ENCODE measurements at regions not wholly inside any gene's neighbourhood (a gene's known extent, or its start where the extent isn't known, plus 50 kb on each side); places are given as distances from the start of the nearest gene placed in this dataset.

DNA sequence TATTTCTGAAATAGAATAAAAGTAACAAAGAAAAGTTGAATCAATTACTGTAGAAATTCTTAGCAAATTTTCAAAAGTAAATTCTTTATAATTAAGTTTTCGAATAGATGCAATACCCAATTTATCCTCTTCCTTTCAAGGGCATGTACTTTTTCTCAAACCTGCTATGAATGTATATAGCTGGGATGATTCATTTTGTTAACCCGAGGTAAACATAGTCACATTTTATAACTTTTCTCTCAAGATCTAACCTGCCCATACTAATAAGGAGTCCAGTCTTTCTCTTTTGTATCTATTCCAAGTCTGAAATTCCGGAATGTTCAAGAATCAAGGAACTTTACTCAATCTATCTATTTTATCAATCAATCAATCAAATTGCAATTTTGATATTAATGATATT lies 1072.9 kb downstream of the REEP3 start:
- no peak overlapping the region for H3K27ac Mint-ChIP-seq
- no peak for TF ChIP-seq EZH2phosphoT487 (IDR thresholded peaks at IDR 0.05; ENCODE audit: unreplicated experiment)
- TF ChIP-seq, protein P1, sequence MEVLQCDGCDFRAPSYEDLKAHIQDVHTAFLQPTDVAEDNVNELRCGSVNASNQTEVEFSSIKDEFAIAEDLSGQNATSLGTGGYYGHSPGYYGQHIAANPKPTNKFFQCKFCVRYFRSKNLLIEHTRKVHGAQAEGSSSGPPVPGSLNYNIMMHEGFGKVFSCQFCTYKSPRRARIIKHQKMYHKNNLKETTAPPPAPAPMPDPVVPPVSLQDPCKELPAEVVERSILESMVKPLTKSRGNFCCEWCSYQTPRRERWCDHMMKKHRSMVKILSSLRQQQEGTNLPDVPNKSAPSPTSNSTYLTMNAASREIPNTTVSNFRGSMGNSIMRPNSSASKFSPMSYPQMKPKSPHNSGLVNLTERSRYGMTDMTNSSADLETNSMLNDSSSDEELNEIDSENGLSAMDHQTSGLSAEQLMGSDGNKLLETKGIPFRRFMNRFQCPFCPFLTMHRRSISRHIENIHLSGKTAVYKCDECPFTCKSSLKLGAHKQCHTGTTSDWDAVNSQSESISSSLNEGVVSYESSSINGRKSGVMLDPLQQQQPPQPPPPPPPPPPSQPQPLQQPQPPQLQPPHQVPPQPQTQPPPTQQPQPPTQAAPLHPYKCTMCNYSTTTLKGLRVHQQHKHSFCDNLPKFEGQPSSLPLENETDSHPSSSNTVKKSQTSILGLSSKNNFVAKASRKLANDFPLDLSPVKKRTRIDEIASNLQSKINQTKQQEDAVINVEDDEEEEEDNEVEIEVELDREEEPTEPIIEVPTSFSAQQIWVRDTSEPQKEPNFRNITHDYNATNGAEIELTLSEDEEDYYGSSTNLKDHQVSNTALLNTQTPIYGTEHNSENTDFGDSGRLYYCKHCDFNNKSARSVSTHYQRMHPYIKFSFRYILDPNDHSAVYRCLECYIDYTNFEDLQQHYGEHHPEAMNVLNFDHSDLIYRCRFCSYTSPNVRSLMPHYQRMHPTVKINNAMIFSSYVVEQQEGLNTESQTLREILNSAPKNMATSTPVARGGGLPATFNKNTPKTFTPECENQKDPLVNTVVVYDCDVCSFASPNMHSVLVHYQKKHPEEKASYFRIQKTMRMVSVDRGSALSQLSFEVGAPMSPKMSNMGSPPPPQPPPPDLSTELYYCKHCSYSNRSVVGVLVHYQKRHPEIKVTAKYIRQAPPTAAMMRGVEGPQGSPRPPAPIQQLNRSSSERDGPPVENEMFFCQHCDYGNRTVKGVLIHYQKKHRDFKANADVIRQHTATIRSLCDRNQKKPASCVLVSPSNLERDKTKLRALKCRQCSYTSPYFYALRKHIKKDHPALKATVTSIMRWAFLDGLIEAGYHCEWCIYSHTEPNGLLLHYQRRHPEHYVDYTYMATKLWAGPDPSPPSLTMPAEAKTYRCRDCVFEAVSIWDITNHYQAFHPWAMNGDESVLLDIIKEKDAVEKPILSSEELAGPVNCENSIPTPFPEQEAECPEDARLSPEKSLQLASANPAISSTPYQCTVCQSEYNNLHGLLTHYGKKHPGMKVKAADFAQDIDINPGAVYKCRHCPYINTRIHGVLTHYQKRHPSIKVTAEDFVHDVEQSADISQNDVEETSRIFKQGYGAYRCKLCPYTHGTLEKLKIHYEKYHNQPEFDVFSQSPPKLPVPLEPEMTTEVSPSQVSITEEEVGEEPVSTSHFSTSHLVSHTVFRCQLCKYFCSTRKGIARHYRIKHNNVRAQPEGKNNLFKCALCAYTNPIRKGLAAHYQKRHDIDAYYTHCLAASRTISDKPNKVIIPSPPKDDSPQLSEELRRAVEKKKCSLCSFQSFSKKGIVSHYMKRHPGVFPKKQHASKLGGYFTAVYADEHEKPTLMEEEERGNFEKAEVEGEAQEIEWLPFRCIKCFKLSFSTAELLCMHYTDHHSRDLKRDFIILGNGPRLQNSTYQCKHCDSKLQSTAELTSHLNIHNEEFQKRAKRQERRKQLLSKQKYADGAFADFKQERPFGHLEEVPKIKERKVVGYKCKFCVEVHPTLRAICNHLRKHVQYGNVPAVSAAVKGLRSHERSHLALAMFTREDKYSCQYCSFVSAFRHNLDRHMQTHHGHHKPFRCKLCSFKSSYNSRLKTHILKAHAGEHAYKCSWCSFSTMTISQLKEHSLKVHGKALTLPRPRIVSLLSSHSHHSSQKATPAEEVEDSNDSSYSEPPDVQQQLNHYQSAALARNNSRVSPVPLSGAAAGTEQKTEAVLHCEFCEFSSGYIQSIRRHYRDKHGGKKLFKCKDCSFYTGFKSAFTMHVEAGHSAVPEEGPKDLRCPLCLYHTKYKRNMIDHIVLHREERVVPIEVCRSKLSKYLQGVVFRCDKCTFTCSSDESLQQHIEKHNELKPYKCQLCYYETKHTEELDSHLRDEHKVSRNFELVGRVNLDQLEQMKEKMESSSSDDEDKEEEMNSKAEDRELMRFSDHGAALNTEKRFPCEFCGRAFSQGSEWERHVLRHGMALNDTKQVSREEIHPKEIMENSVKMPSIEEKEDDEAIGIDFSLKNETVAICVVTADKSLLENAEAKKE (CRISPR knock-in tag; IDR thresholded peaks at IDR 0.05) = no peak
- TF ChIP-seq, protein P2, sequence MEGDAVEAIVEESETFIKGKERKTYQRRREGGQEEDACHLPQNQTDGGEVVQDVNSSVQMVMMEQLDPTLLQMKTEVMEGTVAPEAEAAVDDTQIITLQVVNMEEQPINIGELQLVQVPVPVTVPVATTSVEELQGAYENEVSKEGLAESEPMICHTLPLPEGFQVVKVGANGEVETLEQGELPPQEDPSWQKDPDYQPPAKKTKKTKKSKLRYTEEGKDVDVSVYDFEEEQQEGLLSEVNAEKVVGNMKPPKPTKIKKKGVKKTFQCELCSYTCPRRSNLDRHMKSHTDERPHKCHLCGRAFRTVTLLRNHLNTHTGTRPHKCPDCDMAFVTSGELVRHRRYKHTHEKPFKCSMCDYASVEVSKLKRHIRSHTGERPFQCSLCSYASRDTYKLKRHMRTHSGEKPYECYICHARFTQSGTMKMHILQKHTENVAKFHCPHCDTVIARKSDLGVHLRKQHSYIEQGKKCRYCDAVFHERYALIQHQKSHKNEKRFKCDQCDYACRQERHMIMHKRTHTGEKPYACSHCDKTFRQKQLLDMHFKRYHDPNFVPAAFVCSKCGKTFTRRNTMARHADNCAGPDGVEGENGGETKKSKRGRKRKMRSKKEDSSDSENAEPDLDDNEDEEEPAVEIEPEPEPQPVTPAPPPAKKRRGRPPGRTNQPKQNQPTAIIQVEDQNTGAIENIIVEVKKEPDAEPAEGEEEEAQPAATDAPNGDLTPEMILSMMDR (conservative IDR thresholded peaks at IDR 0.05; ENCODE audit: low read depth in 2 of 2) = no peak
- TF ChIP-seq, protein P3, sequence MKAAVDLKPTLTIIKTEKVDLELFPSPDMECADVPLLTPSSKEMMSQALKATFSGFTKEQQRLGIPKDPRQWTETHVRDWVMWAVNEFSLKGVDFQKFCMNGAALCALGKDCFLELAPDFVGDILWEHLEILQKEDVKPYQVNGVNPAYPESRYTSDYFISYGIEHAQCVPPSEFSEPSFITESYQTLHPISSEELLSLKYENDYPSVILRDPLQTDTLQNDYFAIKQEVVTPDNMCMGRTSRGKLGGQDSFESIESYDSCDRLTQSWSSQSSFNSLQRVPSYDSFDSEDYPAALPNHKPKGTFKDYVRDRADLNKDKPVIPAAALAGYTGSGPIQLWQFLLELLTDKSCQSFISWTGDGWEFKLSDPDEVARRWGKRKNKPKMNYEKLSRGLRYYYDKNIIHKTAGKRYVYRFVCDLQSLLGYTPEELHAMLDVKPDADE (IDR thresholded peaks at IDR 0.05) = no peak
- TF ChIP-seq ZNF114 (CRISPR knock-in tag; IDR thresholded peaks at IDR 0.05) = no peak
- no peak for TF ChIP-seq NANOG (IDR thresholded peaks at IDR 0.05; ENCODE audit: borderline replicate concordance)
- TF ChIP-seq ZNF331 (CRISPR knock-in tag; IDR thresholded peaks at IDR 0.05; ENCODE audit: low read depth) = no peak
- TF ChIP-seq, protein P4, sequence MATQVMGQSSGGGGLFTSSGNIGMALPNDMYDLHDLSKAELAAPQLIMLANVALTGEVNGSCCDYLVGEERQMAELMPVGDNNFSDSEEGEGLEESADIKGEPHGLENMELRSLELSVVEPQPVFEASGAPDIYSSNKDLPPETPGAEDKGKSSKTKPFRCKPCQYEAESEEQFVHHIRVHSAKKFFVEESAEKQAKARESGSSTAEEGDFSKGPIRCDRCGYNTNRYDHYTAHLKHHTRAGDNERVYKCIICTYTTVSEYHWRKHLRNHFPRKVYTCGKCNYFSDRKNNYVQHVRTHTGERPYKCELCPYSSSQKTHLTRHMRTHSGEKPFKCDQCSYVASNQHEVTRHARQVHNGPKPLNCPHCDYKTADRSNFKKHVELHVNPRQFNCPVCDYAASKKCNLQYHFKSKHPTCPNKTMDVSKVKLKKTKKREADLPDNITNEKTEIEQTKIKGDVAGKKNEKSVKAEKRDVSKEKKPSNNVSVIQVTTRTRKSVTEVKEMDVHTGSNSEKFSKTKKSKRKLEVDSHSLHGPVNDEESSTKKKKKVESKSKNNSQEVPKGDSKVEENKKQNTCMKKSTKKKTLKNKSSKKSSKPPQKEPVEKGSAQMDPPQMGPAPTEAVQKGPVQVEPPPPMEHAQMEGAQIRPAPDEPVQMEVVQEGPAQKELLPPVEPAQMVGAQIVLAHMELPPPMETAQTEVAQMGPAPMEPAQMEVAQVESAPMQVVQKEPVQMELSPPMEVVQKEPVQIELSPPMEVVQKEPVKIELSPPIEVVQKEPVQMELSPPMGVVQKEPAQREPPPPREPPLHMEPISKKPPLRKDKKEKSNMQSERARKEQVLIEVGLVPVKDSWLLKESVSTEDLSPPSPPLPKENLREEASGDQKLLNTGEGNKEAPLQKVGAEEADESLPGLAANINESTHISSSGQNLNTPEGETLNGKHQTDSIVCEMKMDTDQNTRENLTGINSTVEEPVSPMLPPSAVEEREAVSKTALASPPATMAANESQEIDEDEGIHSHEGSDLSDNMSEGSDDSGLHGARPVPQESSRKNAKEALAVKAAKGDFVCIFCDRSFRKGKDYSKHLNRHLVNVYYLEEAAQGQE (IDR thresholded peaks at IDR 0.05; ENCODE audit: unreplicated experiment) = no peak
- ATAC-seq = no peak

More for the DNA sequence above, 1072.9 kb downstream of the REEP3 start:
- Mint-ChIP-seq H3K4me3 (no peak overlapping the region), H3K36me3 (ENCODE audit: low read depth) (no peaks in the 10 kb centered on the region), H3K4me1 (no peaks in the 10 kb centered on the region), H3K9me3 (no peaks in the 10 kb centered on the region), H3K27me3 (ENCODE audit: insufficient read depth, low read depth, poor library complexity) (no peaks in the 10 kb centered on the region)
- H3K9me2 ChIP-seq (ENCODE audit: insufficient read depth) = no peaks in the 10 kb centered on the region
- H3K4me2 ChIP-seq = no peak overlapping the region
- H3K4me1 ChIP-seq (ENCODE audit: insufficient read depth) = no peaks in the 10 kb centered on the region
- H3K79me2 ChIP-seq (replicated peaks; ENCODE audit: insufficient read depth) = no peaks in the 10 kb centered on the region
- no peaks in the 10 kb centered on the region for H4K20me1 ChIP-seq (replicated peaks; ENCODE audit: insufficient read depth)
- no peak for DNase-seq (ENCODE audit: low spot score)
- no peaks in the 10 kb centered on the region for H3K27me3 ChIP-seq (ENCODE audit: insufficient read depth)
- H3K4me3 ChIP-seq = no peak overlapping the region
- no peak overlapping the region for H2AFZ ChIP-seq
- no peak overlapping the region for H3K27ac ChIP-seq (ENCODE audit: low read depth)
- no peaks in the 10 kb centered on the region for H3K36me3 ChIP-seq (ENCODE audit: insufficient read depth)
- H3F3A ChIP-seq (replicated peaks; ENCODE audit: low read depth) = no peaks in the 10 kb centered on the region
